K562 (cell line): ENCODE measurements at regions not wholly inside any gene's neighbourhood (a gene's known extent, or its start where the extent isn't known, plus 50 kb on each side); places are given as distances from the start of the nearest gene placed in this dataset.

Source experiments
- ATAC-seq: fragments of 200-7000 bp; cut with Tn5 transposase; 3 replicates; pipeline ENCODE4 v1.9.1; 2020; ENCODE audit warnings: moderate library complexity
- BruUV-seq: library from RNA; stranded (reverse); fragments of 400-500 nt; replicated peaks from 2 replicates; lab custom pipeline; 2021; lab: Mats Ljungman, UMichigan
- CTCF ChIA-PET: fragments of 300-600 bp; formaldehyde crosslinking; extraction: SDS; loops from one replicate; lab custom pipeline; 2021; ENCODE audit warnings: low intra/inter-chr PET ratio; lab: Yijun Ruan, JAX
- POLR2A ChIA-PET: fragments of 300-600, 350-650 bp; sonication (Branson Sonifier 250); formaldehyde crosslinking; extraction: SDS; loops from one replicate; lab custom pipeline; 2021; ENCODE audit warnings: antibody characterized with exemption, inconsistent platforms; lab: Yijun Ruan, JAX
- DNase-seq, 4 experiments: peaks; one replicate each; pipeline versions ENCODE4 v3.0.0 to v3.0.0-alpha.2; 2011 to 2018; ENCODE audit warnings: low spot score in 3 of 4, mixed read lengths in 3 of 4; ENCODE audit errors: extremely low read depth in 1 of 4
- FAIRE-seq: peaks from 2 replicates; lab custom pipeline; 2011; peaks lifted over from hg19 to GRCh38; lab: Jason Lieb, UNC
- H2AFZ ChIP-seq: 2 replicates; pipeline ENCODE4 v1.6.0; 2011; ENCODE audit warnings: low read depth, low read length, control low read depth, inconsistent platforms
- H3K27ac ChIP-seq: fragments of 200-600 bp; 3 replicates; pipeline ENCODE4 v1.8.0; 2011; ENCODE audit warnings: low read depth, mild to moderate bottlenecking, control low read depth, inconsistent platforms, low read length, moderate library complexity, mixed read lengths; ENCODE audit errors: extremely low read depth
- H3K27me3 ChIP-seq, 2 experiments: fragments of 300-600 bp in 1 of 2; 2 replicates in 1 of 2; 3 replicates in 1 of 2; pipeline versions ENCODE4 v1.6.0 to v1.8.0; 2011; ENCODE audit warnings: inconsistent platforms in 2 of 2, low read length in 2 of 2, mild to moderate bottlenecking in 1 of 2, mixed read lengths in 1 of 2, moderate library complexity in 1 of 2; ENCODE audit not compliant: control insufficient read depth in 2 of 2, insufficient read depth in 2 of 2
- H3K36me3 ChIP-seq: fragments of 300-600 bp; 3 replicates; pipeline ENCODE4 v1.8.0; 2011; ENCODE audit warnings: mild to moderate bottlenecking, low read length, inconsistent platforms; ENCODE audit not compliant: control insufficient read depth, insufficient read depth
- H3K4me1 ChIP-seq, 2 experiments: fragments of 200-600 bp in 1 of 2; replicated peaks in 1 of 2; 2 replicates in 1 of 2; 3 replicates in 1 of 2; pipeline versions ENCODE4 v1.5.1 to v1.8.0; 2011; ENCODE audit warnings: inconsistent platforms in 2 of 2, low read length in 2 of 2, mild to moderate bottlenecking in 1 of 2, mixed read lengths in 1 of 2, moderate library complexity in 1 of 2; ENCODE audit not compliant: control insufficient read depth in 2 of 2, insufficient read depth in 2 of 2
- H3K4me2 ChIP-seq: 2 replicates; pipeline ENCODE4 v1.6.1; 2011; ENCODE audit warnings: low read length, control low read depth, inconsistent platforms, mixed read lengths; ENCODE audit not compliant: insufficient read depth
- H3K4me3 ChIP-seq: fragments of 200-600 bp; sonication (generic), shearing (Covaris generic); 2 replicates; pipeline ENCODE4 v1.5.1; 2016; ENCODE audit warnings: control low read depth, inconsistent platforms
- H3K79me2 ChIP-seq: fragments of 200-600 bp; 3 replicates; pipeline ENCODE4 v1.8.0; 2011; ENCODE audit warnings: low read length, inconsistent platforms; ENCODE audit not compliant: control insufficient read depth, insufficient read depth
- H3K9ac ChIP-seq, 2 experiments: 2 replicates each; pipeline versions ENCODE4 v1.6.0 to v1.6.1; 2011; ENCODE audit warnings: low read depth in 2 of 2, low read length in 2 of 2, control low read depth in 1 of 2, inconsistent platforms in 1 of 2, mild to moderate bottlenecking in 1 of 2, mixed read lengths in 1 of 2; ENCODE audit not compliant: insufficient read depth in 1 of 2
- H3K9me1 ChIP-seq: one replicate; pipeline ENCODE4 v1.6.0; 2011; ENCODE audit warnings: inconsistent platforms, mild to moderate bottlenecking, low read length, moderate library complexity; ENCODE audit not compliant: control insufficient read depth, insufficient read depth
- H3K9me3 ChIP-seq: replicated peaks from 2 replicates; pipeline ENCODE4 v1.5.1; 2011; ENCODE audit warnings: low read depth, low read length, inconsistent platforms; ENCODE audit not compliant: control insufficient read depth, insufficient read depth
- H4K20me1 ChIP-seq: replicated peaks from 2 replicates; pipeline ENCODE4 v1.6.1; 2011; ENCODE audit warnings: low read length, inconsistent platforms, mixed read lengths; ENCODE audit not compliant: control insufficient read depth, insufficient read depth
- BCOR ChIP-seq: fragments of 450-650 bp; IDR thresholded peaks from 2 replicates; pipeline ENCODE4 v1.6.1; 2016
- CBFA2T2 ChIP-seq: fragments of 450-650 bp; conservative IDR thresholded peaks from 2 replicates; pipeline ENCODE4 v1.6.1; 2017; ENCODE audit warnings: mild to moderate bottlenecking
- CBX3 ChIP-seq, 2 experiments: IDR thresholded peaks; 1 replicate in 1 of 2; 2 replicates in 1 of 2; pipeline ENCODE4 v1.6.1; 2012; ENCODE audit warnings: inconsistent platforms in 2 of 2, low read length in 2 of 2, borderline replicate concordance in 1 of 2, control low read depth in 1 of 2
- FIP1L1 ChIP-seq: fragments of 200-400 bp; formaldehyde crosslinking; IDR thresholded peaks from 2 replicates; pipeline ENCODE4 v1.6.1; 2018; ENCODE audit warnings: mild to moderate bottlenecking, low read depth, low read length; ENCODE audit not compliant: poor library complexity, severe bottlenecking
- GABPB2 ChIP-seq: fragments of 250-450 bp; sonication (Bioruptor Pico); conservative IDR thresholded peaks from 2 replicates; pipeline ENCODE4 v1.5.1; 2021; ENCODE audit warnings: mild to moderate bottlenecking
- HIVEP1 ChIP-seq: fragments of 250-450 bp; sonication (Bioruptor Pico); IDR thresholded peaks from 2 replicates; pipeline ENCODE4 v1.4.0; 2020; ENCODE audit warnings: mild to moderate bottlenecking
- NFYB ChIP-seq: IDR thresholded peaks from 2 replicates; pipeline ENCODE4 v1.6.1; 2011; ENCODE audit warnings: mild to moderate bottlenecking, moderate library complexity; ENCODE audit not compliant: insufficient read length; ENCODE audit errors: extremely low read depth
- NR0B1 ChIP-seq: fragments of 450-650 bp; IDR thresholded peaks from one replicate; pipeline ENCODE4 v1.6.1; 2018; ENCODE audit warnings: mild to moderate bottlenecking, moderate library complexity; ENCODE audit not compliant: partially characterized antibody
- POLR2AphosphoS2 ChIP-seq: IDR thresholded peaks from 2 replicates; pipeline ENCODE4 v1.6.1; 2012; ENCODE audit warnings: low read length, improper control_type of control experiment
- RAD51 ChIP-seq: fragments of 450-650 bp; IDR thresholded peaks from 2 replicates; pipeline ENCODE4 v1.7.1; 2016; ENCODE audit warnings: low read depth, mild to moderate bottlenecking, borderline replicate concordance
- RERE ChIP-seq: sonication (generic); formaldehyde crosslinking; IDR thresholded peaks from 2 replicates; pipeline ENCODE4 v1.8.0; 2023; ENCODE audit warnings: missing genetic modification reagents, mild to moderate bottlenecking, borderline replicate concordance
- SIX5 ChIP-seq, 2 experiments: IDR thresholded peaks; 2 replicates each; pipeline ENCODE4 v1.6.1; 2011; ENCODE audit warnings: low read length in 2 of 2, borderline replicate concordance in 1 of 2, low read depth in 1 of 2, mild to moderate bottlenecking in 1 of 2, moderate library complexity in 1 of 2; ENCODE audit not compliant: insufficient read depth in 1 of 2
- SRSF1 ChIP-seq: fragments of 200-400 bp; formaldehyde crosslinking; IDR thresholded peaks from 2 replicates; pipeline ENCODE4 v1.6.1; 2017; ENCODE audit warnings: mild to moderate bottlenecking, low read depth, low read length, moderate library complexity
- TBP ChIP-seq: optimal IDR thresholded peaks from 2 replicates; pipeline ENCODE3; 2011; ENCODE audit warnings: low read depth, low read length, improper control_type of control experiment
- ZBTB26 ChIP-seq: fragments of 450-650 bp; formaldehyde crosslinking; IDR thresholded peaks from 2 replicates; pipeline ENCODE4 v1.4.0; 2022; ENCODE audit warnings: missing genetic modification characterization
- ZNF174 ChIP-seq: fragments of 250-450 bp; sonication (Bioruptor Pico); IDR thresholded peaks from 2 replicates; pipeline ENCODE4 v1.4.0; 2020; ENCODE audit warnings: mild to moderate bottlenecking
- ZNF184 ChIP-seq: sonication (generic); formaldehyde crosslinking; IDR thresholded peaks from 2 replicates; pipeline ENCODE4 v1.5.0; 2020; ENCODE audit warnings: missing genetic modification reagents
- WGBS: fragments of 100-300 bp; shearing (Covaris generic); methylation state at CpG from one replicate; pipeline ENCODE4 v1.1.6; 2016; ENCODE audit warnings: low coverage, mixed read lengths; ENCODE audit not compliant: insufficient coverage; ENCODE audit errors: missing lambda C conversion rate; 5-methylcytosine and 5-hydroxymethylcytosine counted together
- in situ Hi-C: fragments of 300-500 bp; cut with MboI; formaldehyde crosslinking; loops from 4 replicates; pipeline ENCODE4 v1.15.0; 2018; ENCODE audit warnings: inconsistent platforms, mixed read lengths
- intact Hi-C: fragments of 100-400 bp; cut with micrococcal nuclease; formaldehyde crosslinking; loops from 2 replicates; pipeline ENCODE4 v1.14.2; 2022

- no peaks in the 10 kb centered on the region for H3K79me2 ChIP-seq
- H3K4me3 ChIP-seq, result no peak overlapping the region
- 9% methylated on average over 2 of the region's 2 CpGs for WGBS
- FAIRE-seq (no peak), DNase-seq (no peak), ATAC-seq (no peak)
- no peak overlapping the region for H3K27ac ChIP-seq
- ChIA-PET POLR2A (no interaction called here), CTCF (no interaction called here)
- no peak overlapping the region for H2AFZ ChIP-seq
- no peaks in the 10 kb centered on the region for H3K9me1 ChIP-seq
- no peaks in the 10 kb centered on the region for H3K27me3 ChIP-seq
- H3K9me3 ChIP-seq, result no peaks in the 10 kb centered on the region
- H3K4me1 ChIP-seq, result no peaks in the 10 kb centered on the region
- no peaks in the 10 kb centered on the region for H4K20me1 ChIP-seq
- intact Hi-C loops (no loop called here), in situ Hi-C loops (no loop called here)
- BruUV-seq, result no TSS peak
- H3K36me3 ChIP-seq, result no peaks in the 10 kb centered on the region
- H3K9ac ChIP-seq, result no peak overlapping the region
- no peak overlapping the region for H3K4me2 ChIP-seq
- TF ChIP-seq SIX5 (IDR thresholded peaks at IDR 0.05; ENCODE audit: borderline replicate concordance in 1 of 2, insufficient read depth in 1 of 2, low read depth in 1 of 2, low read length in 2 of 2) (no peak), CBX3 (IDR thresholded peaks at IDR 0.05; ENCODE audit: borderline replicate concordance in 1 of 2, low read length in 2 of 2) (no peak), GABPB2 (no peak), RERE (no peak), BCOR (no peak), TBP (no peak), NR0B1 (no peak), ZBTB26 (CRISPR knock-in tag) (no peak), CBFA2T2 (no peak), FIP1L1 (no peak), RAD51 (no peak), NFYB (no peak), HIVEP1 (no peak), POLR2AphosphoS2 (no peak), SRSF1 (no peak), ZNF184 (CRISPR knock-in tag) (no peak), ZNF174 (no peak)
Measured at GRCh38 chr10:111821871-111822270, 361.7 kb downstream of the GPAM start.
